Right cardiac atrium (tissue), 5 donors: ENCODE measurements at regions not wholly inside any gene's neighbourhood (a gene's known extent, or its start where the extent isn't known, plus 50 kb on each side); places are given as distances from the start of the nearest gene placed in this dataset.

Source experiments
- ATAC-seq, 2 donors: fragments of 200-7000 bp; cut with Tn5 transposase; one replicate each; pipeline versions ENCODE4 v1.8.0 to v1.9.1; 2020; ENCODE audit warnings: moderate library complexity in 2 of 2, mild to moderate bottlenecking in 1 of 2
- DNase-seq, 3 donors: peaks; one replicate each; pipeline ENCODE4 v3.0.0-alpha.2; 2020
- H3K27ac ChIP-seq: one replicate; pipeline ENCODE4 v1.5.1; 2013; ENCODE audit warnings: mild to moderate bottlenecking, low read length, control low read depth, moderate library complexity
- H3K27me3 ChIP-seq: one replicate; pipeline ENCODE4 v1.6.1; 2013; ENCODE audit not compliant: control insufficient read depth, insufficient read depth
- H3K4me1 ChIP-seq: one replicate; pipeline ENCODE4 v1.6.1; 2013; ENCODE audit warnings: low read length; ENCODE audit not compliant: control insufficient read depth, insufficient read depth
- H3K4me3 ChIP-seq: one replicate; pipeline ENCODE4 v1.5.1; 2013; ENCODE audit warnings: low read length, control low read depth
- H3K9me3 ChIP-seq: one replicate; pipeline ENCODE4 v1.6.1; 2013; ENCODE audit warnings: low read length; ENCODE audit not compliant: control insufficient read depth
- WGBS: extraction: QIAGEN DNeasy Blood & Tissue Kit; methylation state at CpG from one replicate; pipeline ENCODE4 v1.1.7; 2013; 5-methylcytosine and 5-hydroxymethylcytosine counted together
- intact Hi-C, 4 donors: fragments of 100-400 bp; cut with DNase I; formaldehyde crosslinking; loops; one replicate each; pipeline versions ENCODE4 v1.11.0 to v1.14.0; 2022 to 2023
- donor health status: healthy with polysubstance abuse.
- donor health status: DM: no; HTN: yes; CAD: no.
- donor health status: DM: no; HTN: no; CAD: no.
- donor health status: DM: no; HTN: yes; CAD: no; lungs with severe emphysema.
- donor health status: DM: yes; HTN: yes; CAD: no.

- no peak for ATAC-seq
- Histone ChIP-seq H3K4me3 (no peak overlapping the region), H3K4me1 (no peaks in the 10 kb centered on the region), H3K27ac (no peak overlapping the region), H3K9me3 (no peaks in the 10 kb centered on the region), H3K27me3 (no peaks in the 10 kb centered on the region)
- intact Hi-C loops = no loop called here
- no peak for DNase-seq
Measured at GRCh38 chr3:40951636-40952035, 247.7 kb upstream of the CTNNB1 start.

DNA sequence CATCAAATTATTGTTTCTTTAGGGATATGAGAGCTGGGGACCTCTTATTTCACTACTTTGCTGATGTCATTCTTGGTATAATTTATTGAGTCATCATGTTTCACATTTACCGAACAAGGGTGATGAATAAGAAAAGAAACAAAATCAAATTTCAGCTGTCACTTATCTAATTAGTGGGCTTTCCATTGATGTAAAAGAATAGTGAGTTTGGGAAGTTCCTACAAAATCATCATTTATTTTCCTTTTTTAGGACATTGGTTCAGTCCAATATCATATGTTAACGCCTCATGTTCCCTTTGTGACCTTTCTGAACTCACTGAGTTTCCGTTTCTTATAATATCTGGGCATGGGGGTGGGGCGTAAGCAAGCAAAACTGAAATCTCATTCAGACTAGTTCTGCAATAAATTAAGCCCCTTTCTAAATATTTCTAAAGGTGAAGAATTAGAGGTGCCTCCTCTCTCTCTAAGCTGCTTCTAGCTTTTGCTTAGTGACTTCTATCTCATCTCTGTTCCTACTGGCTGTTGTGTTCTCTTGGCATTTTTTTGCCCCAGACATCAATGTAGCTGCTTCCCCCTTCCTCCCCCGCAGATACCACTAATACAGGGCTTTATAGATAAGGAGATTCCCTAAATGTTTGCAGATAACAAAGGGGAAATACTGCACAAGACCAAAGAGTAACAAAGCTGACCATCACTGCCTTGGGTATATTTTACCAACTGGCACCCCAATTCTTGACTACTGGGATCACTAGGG, 238.0 kb upstream of the CTNNB1 start:
- Histone ChIP-seq H3K9me3 (no peaks in the 10 kb centered on the region), H3K27me3 (no peaks in the 10 kb centered on the region), H3K4me1 (no peaks in the 10 kb centered on the region), H3K27ac (no peak overlapping the region), H3K4me3 (no peak overlapping the region)
- DNase-seq (no peak), ATAC-seq (no peak)
- 63% methylated on average over 5 of the region's 5 CpGs for WGBS
- intact Hi-C loops = no loop called here

GRCh38 chr3:40962721-40963120, 236.6 kb upstream of the CTNNB1 start:
- ATAC-seq (no peak), DNase-seq (no peak)
- H3K4me3 ChIP-seq = no peak overlapping the region
- intact Hi-C loops = no loop called here
- H3K9me3 ChIP-seq = no peaks in the 10 kb centered on the region
- no peak overlapping the region for H3K27ac ChIP-seq
- 77% methylated on average over 2 of the region's 2 CpGs for WGBS
- H3K27me3 ChIP-seq = no peaks in the 10 kb centered on the region
- H3K4me1 ChIP-seq = no peaks in the 10 kb centered on the region

DNA sequence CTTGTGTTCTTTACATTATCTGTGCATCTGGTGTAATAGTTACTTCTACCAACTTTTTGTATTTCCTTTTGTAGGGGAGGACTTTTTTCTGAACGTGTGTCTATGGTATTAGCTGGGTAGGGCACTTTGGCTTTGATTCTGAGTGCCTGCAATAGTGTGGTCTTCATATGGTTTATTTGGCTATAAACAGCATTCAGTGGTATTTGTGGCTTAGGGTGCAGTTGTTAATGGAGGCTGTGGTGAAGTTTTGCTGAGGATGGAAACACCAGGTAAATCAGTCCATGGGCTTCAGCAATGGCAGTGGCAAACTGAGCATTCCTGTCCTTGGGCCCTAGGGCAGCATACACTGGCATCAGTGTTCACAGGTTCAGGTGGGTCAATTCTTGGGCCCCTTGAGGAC, 230.6 kb upstream of the CTNNB1 start:
- ATAC-seq (no peak), DNase-seq (no peak)
- intact Hi-C loops = no loop called here
- Histone ChIP-seq H3K27ac (no peak overlapping the region), H3K27me3 (no peaks in the 10 kb centered on the region), H3K4me1 (peaks cover 17% of the 10 kb centered on the region), H3K9me3 (no peaks in the 10 kb centered on the region), H3K4me3 (no peak overlapping the region)
- WGBS = 79% methylated on average over 1 of the region's 1 CpG

DNA sequence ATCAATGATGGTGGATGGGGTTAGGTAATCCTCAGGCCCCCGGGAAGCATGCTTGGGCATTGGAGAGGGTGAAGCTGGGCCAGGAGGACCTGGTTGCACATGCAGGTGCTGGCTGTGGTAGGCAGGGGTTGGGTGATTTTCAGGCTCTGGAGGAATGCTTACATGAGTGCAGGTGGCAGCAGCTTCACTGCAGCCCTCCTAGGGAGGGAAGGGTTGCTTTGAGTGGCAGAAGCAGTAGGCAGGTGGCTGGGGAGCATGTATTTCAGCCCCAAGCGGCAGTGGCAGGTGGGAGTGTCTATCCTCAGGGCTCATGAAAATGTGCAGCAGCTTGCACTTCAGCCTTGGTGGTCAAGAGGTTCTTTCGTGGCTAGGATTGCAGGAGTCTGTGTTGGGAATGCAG, 230.0 kb upstream of the CTNNB1 start:
- ATAC-seq (no peak), DNase-seq (no peak)
- no peaks in the 10 kb centered on the region for H3K9me3 ChIP-seq
- H3K4me1 ChIP-seq = peaks cover 17% of the 10 kb centered on the region
- H3K4me3 ChIP-seq = no peak overlapping the region
- no peaks in the 10 kb centered on the region for H3K27me3 ChIP-seq
- intact Hi-C loops = no loop called here
- H3K27ac ChIP-seq = no peak overlapping the region
- 92% methylated on average over 3 of the region's 3 CpGs for WGBS

DNA sequence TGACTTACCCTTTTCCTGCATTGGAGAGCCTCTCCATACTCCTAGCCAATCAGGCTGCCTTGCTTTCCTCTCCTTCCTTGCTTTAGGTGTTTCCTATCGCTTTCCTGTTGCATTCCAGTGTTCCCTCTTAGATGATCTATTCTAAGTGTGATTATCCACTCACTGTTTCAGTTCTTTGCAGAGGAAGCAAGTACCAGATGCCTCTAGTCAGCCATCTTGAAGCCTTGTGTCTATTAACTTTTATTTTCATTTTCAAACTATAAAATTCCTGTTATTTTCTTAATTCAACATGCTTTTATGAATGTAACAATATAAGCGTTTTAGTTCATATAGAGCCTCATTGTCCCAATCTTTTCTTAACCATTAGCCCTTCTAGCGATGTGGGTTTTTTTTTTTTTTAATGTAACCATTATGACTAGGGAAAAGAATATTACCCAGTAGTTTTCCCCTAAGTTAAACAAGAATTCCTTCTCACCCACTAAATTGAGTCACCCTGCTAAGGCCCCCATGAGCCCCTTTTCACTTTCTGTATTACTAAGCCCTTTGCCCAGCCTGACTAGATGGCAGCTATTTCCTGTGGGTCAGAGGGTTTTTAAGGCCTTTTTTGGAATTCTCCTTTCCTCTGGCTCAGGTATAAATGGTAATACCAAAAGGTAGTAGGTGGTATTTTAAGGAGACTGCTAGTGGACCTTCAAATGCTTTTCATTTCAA, 229.4 kb upstream of the CTNNB1 start:
- H3K4me1 ChIP-seq = peaks cover 17% of the 10 kb centered on the region
- no peak overlapping the region for H3K27ac ChIP-seq
- WGBS = 96% methylated on average over 3 of the region's 3 CpGs
- no peak overlapping the region for H3K4me3 ChIP-seq
- no peak for ATAC-seq
- H3K27me3 ChIP-seq = no peaks in the 10 kb centered on the region
- H3K9me3 ChIP-seq = no peaks in the 10 kb centered on the region
- intact Hi-C loops = no loop called here
- no peak for DNase-seq

DNA sequence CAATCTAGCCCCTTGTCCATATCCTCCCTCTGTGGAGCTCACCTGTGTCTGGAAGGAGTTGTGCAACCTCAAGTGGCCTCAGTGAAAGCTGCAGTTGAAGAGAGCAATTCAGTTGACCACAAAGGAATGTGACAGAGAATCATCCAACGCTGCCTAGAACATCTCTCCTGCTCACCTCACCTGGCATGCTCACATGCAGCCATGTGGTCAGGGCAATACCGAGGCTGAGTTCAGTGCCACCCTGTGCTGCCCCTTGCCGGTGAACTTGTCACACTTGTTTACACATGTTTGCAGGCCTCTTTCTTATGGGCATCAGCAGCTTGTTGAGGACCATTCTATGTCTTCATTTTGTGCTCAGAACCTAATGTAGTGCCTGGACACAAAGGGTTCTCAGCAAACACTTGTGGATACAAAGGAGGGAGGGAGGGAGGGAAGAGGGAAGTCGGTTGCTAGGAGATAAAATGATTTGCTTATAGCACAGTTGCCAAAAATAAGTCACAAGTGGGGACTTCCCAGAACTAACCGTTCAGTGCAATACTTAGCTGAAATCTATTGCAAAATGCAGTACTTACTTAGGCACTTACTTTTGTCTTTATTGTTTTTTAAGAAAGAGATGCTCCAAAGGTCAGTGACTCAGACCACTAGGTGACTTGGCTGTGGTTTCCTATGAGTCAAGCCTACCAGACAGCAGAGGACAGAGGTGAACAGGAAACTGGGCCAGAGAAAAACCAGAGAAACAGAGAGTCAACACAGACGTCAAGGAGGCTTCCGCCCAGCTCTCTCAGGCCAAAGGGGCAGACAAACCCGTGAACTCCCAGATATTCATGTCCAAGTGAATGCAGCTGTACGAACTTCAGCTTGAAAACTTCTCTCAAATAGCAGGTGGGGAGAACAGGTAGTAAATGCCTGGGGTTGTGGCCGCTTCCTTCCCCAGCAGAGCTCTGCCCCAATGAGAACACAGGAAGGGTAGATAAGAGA, 227.8 kb upstream of the CTNNB1 start:
- Histone ChIP-seq H3K27me3 (no peaks in the 10 kb centered on the region), H3K9me3 (no peaks in the 10 kb centered on the region), H3K4me1 (peaks cover 24% of the 10 kb centered on the region), H3K4me3 (no peak overlapping the region), H3K27ac (peak overlapping the region; percentile 88)
- DNase-seq (peak; percentile 72 to 82 (median 79)), ATAC-seq (peak; percentile 91 to 95)
- WGBS = 19% methylated on average over 10 of the region's 10 CpGs
- intact Hi-C loops = no loop called here

- no peaks in the 10 kb centered on the region for H3K27me3 ChIP-seq
- H3K27ac ChIP-seq = peak overlapping the region; percentile 24
- intact Hi-C loops = no loop called here
- H3K4me1 ChIP-seq = peaks cover 24% of the 10 kb centered on the region
- ATAC-seq = no peak
- no peaks in the 10 kb centered on the region for H3K9me3 ChIP-seq
- DNase-seq = no peak
- 80% methylated on average over 4 of the region's 4 CpGs for WGBS
- H3K4me3 ChIP-seq = no peak overlapping the region
Measured at GRCh38 chr3:40972350-40972749, 227.0 kb upstream of the CTNNB1 start.

GRCh38 chr3:40973141-40973540, 226.2 kb upstream of the CTNNB1 start:
- no peak overlapping the region for H3K4me3 ChIP-seq
- 50% methylated on average over 2 of the region's 2 CpGs for WGBS
- DNase-seq (peak in 1 of 3 donors; percentile 48), ATAC-seq (no peak)
- intact Hi-C loops = no loop called here
- H3K4me1 ChIP-seq = peaks cover 24% of the 10 kb centered on the region
- H3K9me3 ChIP-seq = no peaks in the 10 kb centered on the region
- H3K27ac ChIP-seq = peak overlapping the region; percentile 42
- H3K27me3 ChIP-seq = no peaks in the 10 kb centered on the region

DNA sequence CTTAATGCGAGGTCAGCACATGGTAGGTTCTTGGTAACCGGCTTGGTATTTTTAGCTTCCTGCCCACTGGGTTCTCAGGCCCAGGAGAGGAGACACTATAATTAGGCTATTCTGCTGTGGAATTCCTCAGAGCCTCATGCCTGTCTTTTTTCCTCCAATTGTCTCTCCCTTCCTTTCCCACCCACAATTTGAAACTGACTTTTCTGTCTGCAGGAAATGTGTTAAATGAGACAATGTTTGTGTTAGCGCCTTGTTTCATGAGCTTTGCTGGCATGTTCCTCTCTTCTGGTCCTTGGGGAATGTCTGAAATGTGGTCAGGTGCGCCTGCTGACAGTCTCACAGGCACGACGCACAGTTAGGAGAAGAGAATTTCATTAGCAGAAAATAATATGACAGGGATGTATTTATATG, 223.6 kb upstream of the CTNNB1 start:
- no peaks in the 10 kb centered on the region for H3K27me3 ChIP-seq
- intact Hi-C loops = no loop called here
- ATAC-seq = peak; percentile 44 to 73
- H3K4me1 ChIP-seq = peaks cover 22% of the 10 kb centered on the region
- H3K4me3 ChIP-seq = no peak overlapping the region
- DNase-seq = no peak
- H3K27ac ChIP-seq = peak overlapping the region; percentile 70
- WGBS = 39% methylated on average over 6 of the region's 6 CpGs
- H3K9me3 ChIP-seq = no peaks in the 10 kb centered on the region

DNA sequence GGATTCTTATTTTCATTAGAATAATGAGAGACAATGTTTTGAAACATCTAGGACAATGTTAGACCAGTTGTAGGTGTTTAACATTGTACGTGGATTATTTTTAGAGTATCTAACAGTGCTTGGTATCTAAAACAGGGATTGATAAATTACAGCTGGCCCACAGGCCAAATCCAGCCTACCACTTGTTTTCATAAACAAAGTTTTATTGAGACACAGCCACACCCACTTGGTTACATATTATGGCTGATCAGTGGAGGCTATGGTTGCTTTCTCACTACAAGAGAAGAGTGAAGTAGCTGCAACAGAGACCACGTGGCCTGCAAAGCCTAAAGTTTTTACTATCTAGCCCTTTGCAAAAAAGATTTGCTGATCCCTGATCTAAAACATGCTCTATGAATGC, 223.1 kb upstream of the CTNNB1 start:
- 55% methylated on average over 2 of the region's 2 CpGs for WGBS

More for the DNA sequence above, 223.1 kb upstream of the CTNNB1 start:
- no peak overlapping the region for H3K4me3 ChIP-seq
- peaks cover 17% of the 10 kb centered on the region for H3K4me1 ChIP-seq
- no peak for DNase-seq
- no peaks in the 10 kb centered on the region for H3K9me3 ChIP-seq
- H3K27me3 ChIP-seq = no peaks in the 10 kb centered on the region
- H3K27ac ChIP-seq = no peak overlapping the region
- no peak for ATAC-seq
- intact Hi-C loops = no loop called here
